NCI-H82 treated with DMSO at 0.1 percent for 48 hours (cell line): ENCODE measurements at regions not wholly inside any gene's neighbourhood (a gene's known extent, or its start where the extent isn't known, plus 50 kb on each side); places are given as distances from the start of the nearest gene placed in this dataset.

Source experiments
- DNase-seq: peaks from one replicate; lab custom pipeline; 2025; ENCODE audit not compliant: unreplicated experiment; lab: John Stamatoyannopoulos, UW

DNA sequence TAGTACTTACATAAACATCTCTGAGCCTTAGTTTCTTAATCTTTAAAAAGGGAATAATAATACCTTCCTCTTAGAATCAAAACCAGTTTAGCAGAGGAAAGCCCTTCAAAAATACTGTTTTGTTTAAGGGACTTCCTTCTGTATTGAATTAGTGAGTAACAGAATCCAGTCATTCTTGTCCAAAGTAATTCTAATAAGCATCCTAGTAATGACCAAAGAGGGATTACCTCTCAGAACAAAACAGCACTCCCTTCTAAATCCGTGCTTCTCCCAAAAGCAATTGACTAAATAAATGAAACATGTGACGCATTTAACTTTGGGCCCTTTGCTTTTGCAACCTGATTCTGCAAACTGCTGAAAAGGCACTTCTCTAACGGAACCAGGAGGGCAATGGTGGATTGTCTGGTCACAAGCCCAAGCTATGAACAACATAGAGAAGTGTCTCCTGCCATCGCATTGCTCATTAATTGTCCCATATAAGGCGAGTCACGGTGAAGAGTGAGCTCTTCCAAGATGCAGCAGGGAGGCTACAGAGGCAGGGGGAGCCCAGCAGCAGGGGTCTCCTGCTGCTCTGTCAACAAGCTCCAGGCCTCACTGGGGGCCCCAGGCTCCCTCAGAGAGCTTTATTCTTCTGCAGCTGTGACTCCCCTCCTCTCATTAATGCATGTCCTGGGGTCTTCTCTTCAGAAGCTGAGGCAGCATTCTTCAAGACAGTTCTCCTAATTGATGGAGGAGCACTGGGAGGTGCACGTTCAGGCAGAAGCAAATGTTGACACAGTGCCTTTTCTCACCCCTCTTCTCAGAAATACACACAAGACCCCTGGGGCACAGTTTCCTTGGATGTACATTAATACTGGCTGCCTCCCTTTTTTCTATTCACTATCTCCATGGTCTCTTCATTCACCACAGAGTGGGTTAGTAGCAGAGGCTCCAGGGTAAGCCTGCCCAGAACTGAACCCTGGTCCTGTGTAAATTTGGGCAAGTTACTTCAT lies 419.6 kb upstream of the RASGEF1B start:
- DNase-seq, result no peak

GRCh38 chr4:81884986-81885385 lies 413.3 kb upstream of the RASGEF1B start:
- no peak for DNase-seq

DNA sequence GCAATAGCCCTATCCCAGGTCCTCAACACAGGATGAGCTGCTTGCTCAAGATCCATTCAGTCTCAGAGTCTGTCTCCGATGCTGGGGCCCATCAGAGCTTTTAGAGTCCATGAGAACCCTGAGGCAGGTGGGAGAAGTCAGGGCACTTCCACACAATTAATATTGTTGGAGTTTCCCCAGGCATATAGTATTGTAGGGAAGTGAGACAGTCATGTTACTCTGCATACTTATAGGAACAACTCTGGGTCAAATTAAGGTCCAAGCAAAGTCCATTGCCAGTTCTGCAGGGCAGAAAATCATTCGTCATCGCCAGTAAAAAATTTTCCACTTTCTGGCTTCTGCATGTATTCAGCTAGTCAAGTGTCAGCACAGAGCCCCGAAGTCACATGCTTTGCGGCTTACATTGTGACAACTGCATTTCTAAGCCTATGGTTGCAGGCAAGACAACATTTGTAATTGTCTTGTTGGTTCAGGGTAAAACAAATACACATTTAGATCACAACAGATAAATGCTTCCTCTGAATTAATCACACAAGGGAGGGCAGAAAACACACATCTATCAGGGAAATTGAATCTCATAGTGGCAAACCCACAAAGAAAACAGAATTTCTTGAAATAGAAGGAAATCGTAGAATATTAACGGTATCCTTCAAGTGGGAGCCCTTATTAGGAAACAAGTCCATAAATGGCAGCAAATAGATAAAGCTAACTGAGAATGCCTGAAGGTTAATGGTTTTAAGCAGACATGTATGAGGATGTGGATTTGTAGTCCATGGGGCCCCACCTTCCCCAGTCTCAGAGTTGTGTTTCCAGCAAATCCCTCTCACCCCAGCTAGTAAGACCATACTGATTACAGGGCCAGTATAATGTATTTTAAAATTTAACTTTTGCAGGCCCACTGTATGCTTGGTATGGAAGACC lies 412.1 kb upstream of the RASGEF1B start:
- DNase-seq, result no peak

DNA sequence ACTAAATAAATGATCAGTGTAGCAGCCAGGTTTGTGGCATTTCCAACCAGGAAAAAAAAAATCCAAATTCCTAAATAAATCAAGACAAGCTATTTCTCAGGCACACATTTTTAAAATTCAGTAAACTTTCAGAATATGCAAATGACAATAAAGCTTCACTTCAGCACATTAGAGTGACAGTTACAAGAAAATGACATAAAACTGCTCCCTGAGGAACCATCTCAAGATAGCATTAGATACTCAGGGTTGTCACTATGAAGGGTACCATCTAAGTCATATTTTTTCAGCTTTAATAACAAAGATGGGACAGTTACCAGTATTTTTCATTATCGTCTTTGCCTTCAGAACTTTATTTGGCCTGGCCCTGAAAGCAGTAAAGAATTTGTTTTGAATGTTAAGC lies 411.3 kb upstream of the RASGEF1B start:
- DNase-seq, result no peak

DNA sequence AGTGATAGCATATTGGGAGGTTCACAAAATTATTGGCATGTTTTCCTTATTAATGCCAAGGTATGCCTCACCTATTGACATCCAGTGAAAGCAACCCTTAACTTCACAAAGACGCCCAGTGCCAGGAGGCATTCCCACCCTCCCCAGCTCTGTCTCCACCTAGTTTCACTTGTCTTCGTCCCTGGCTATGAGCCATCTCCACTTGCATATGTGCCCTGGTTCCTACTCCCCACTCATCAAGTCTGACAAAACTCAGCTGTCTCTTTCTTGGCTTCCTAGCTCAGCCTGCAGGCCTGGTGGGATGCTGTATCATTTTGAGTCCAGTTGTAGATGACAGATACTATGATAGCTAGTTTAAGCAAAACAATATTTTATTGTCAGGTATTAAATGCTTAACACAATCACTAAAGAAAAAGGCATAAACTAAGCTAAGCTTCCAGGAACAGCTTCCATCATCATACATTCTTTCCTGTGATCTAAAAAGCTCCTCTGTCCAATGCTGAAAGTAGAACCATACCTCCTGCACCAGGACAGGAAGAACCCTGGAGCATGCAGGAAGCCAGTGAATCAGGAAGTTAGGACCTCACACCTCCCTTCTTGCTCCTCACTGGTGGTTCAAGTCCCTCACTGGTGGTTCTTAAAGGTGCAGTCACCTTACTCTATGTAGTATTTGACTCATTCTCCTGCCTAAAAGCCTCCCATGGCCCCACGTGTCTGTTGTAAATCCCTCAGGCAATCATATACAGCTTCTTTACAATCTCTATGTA lies 410.3 kb upstream of the RASGEF1B start:
- no peak for DNase-seq

- no peak for DNase-seq
These were observed 404.4 kb upstream of the RASGEF1B start for GRCh38 chr4:81876106-81876505.

GRCh38 chr4:81874661-81875515 lies 403.2 kb upstream of the RASGEF1B start:
- DNase-seq, result no peak

DNA sequence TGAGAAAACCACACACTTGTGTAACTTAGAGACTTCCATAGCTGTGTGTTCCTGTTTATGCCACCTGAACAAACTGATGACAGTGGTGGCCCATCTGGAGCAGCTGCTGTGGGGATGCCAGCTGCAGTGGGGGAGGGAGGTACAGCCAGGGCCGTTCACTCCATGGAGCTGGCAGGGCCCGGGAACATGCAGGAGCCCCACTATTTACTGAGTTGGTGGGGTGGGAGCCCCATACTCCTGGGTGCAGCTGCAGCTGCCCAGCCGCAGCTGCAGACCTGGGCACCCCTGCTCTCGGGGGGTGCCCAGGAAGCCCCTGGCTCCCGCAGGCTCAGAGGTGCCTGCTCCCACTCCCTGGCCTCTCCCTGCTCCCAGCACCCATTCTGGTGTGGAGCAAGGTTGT lies 398.6 kb upstream of the RASGEF1B start:
- no peak for DNase-seq

- DNase-seq, result no peak
These were observed 388.4 kb upstream of the RASGEF1B start for GRCh38 chr4:81860111-81860510.

DNA sequence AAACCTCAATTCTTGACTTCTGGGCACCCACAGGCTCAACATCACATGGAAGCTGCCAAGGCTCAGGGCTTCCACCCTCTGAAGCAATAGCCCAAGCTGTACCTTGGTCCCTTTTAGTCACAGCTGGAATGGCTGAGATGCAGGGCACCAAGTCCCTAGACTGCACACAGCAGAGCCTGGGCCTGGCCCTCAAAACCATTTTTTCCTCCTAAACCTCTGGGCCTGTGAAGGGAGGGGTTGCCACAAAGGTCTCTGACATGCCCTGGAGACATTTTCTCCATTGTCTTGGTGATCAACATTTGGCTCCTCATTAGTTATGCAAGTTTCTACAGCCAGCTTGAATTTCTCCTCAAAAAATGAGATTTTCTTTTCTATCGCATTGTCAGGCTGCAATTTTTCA lies 382.7 kb upstream of the RASGEF1B start:
- DNase-seq, result no peak

GRCh38 chr4:81852031-81852715 lies 380.5 kb upstream of the RASGEF1B start:
- no peak for DNase-seq

- DNase-seq, result no peak
These were observed 379.0 kb upstream of the RASGEF1B start for GRCh38 chr4:81850701-81851100.

DNA sequence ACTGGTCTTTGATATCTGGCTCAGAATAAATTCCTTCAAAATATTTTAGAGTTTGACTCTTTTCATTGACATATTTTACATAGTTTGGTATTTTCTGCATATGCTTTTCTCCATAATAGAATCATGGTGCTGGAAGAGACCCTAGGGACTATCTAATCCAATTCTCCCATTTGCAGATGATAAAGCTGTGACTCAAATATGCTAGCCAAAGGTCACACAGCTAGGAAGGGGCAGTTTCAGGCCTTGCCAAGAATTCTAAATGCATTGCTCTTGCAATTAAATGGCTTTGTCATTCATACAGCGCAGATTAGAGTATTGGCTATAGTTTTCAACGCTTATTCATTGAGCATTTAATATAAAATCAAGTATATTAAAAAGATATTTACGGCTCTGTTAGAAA lies 374.1 kb upstream of the RASGEF1B start:
- DNase-seq, result peak; percentile 26

- no peak for DNase-seq
These were observed 373.6 kb upstream of the RASGEF1B start for GRCh38 chr4:81845273-81845672.

- peak; percentile 84 for DNase-seq
These were observed 373.0 kb upstream of the RASGEF1B start for GRCh38 chr4:81844717-81845116.

DNA sequence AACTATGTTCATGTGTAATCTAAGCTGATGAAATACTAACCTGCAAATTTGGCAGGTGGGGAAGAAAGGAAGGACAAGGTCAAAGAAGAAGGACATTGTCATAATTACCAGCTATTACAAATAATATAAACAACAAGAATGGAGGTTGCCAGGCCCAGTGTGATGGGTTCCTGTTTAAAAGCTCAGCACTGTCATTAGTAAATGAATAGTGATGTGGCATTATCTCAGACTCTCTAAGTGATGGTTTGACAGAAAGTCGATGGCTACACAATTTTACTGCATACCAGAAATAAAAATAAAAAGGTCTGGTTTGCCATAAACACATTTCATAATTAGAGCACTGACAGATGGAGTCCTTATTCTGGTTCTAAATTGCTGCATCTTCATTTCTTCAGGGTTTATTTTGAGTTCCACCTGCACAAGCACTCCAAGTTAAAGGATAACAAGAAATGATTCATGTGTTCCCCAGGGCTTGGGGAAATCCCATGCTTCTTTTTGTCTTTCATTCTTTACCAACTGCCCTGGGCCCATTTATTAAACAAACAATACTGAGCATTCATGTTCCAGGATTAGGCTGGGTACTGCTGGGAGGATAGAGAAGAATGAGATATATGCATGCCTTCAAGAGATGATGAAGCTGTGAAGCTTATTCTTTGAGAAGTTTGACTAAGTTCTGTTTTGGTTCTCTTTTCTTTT lies 367.8 kb upstream of the RASGEF1B start:
- DNase-seq, result no peak

- no peak for DNase-seq
These were observed 366.9 kb upstream of the RASGEF1B start for GRCh38 chr4:81838586-81838985.

GRCh38 chr4:81836716-81837115 lies 365.0 kb upstream of the RASGEF1B start:
- DNase-seq, result no peak

DNA sequence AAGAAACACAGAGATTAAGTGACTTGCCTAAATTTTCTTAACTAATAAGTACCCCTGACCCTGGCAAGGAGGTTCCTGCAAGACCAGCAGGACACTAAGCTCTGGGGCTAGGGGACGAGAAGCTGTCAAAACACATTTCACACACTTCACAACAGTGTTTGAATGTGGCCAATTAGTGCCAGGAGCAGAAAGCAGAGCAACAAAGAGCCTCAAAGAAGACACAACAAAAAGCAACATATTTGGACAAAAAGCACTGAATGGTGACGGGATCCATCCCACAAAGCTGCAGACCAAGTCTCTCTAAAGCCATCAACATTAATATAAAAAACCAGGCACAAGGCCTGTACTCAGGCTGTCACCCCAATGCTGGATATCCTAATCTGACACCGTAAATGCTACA lies 361.9 kb upstream of the RASGEF1B start:
- DNase-seq, result no peak
